Panc1 (cell line): ENCODE measurements at regions not wholly inside any gene's neighbourhood (a gene's known extent, or its start where the extent isn't known, plus 50 kb on each side); places are given as distances from the start of the nearest gene placed in this dataset.

Source experiments
- ATAC-seq: fragments of 200-7000 bp; cut with Tn5 transposase; 2 replicates; pipeline ENCODE4 v1.9.1; 2020; ENCODE audit warnings: mild to moderate bottlenecking, moderate library complexity
- BruUV-seq: library from RNA; stranded (reverse); fragments of 400-500 nt; replicated peaks from 2 replicates; lab custom pipeline; 2021; lab: Mats Ljungman, UMichigan
- CTCF ChIA-PET: fragments of 300-600 bp; sonication (Branson Sonifier 250); formaldehyde crosslinking; loops from one replicate; lab custom pipeline; 2022; ENCODE audit warnings: antibody characterized with exemption; lab: Charles Lee
- POLR2A ChIA-PET: fragments of 300-600 bp; sonication (Branson Sonifier 250); formaldehyde crosslinking; loops from one replicate; lab custom pipeline; 2022; ENCODE audit warnings: antibody characterized with exemption; lab: Charles Lee
- DNase-seq: peaks from one replicate; pipeline ENCODE4 v3.0.0-alpha.2; 2010; ENCODE audit warnings: low read depth, low spot score
- H3K27ac ChIP-seq: 2 replicates; pipeline ENCODE4 v1.5.1; 2011; ENCODE audit warnings: mild to moderate bottlenecking, low read length, inconsistent platforms
- H3K27me3 ChIP-seq: fragments of 200-500 bp; sonication (Bioruptor generic); 2 replicates; pipeline ENCODE4 v1.6.0; 2014; ENCODE audit warnings: low read length, inconsistent platforms; ENCODE audit not compliant: control insufficient read depth, insufficient read depth
- H3K36me3 ChIP-seq: fragments of 200-500 bp; sonication (Bioruptor generic); 2 replicates; pipeline ENCODE4 v1.5.1; 2014; ENCODE audit warnings: inconsistent platforms, mild to moderate bottlenecking, low read length, moderate library complexity; ENCODE audit not compliant: control insufficient read depth, insufficient read depth
- H3K4me1 ChIP-seq: 2 replicates; pipeline ENCODE4 v1.5.1; 2011; ENCODE audit warnings: inconsistent platforms, mild to moderate bottlenecking, low read length, moderate library complexity; ENCODE audit not compliant: control insufficient read depth, insufficient read depth
- H3K4me3 ChIP-seq, 2 experiments: 2 replicates each; pipeline ENCODE4 v1.5.1; 2011 to 2012; ENCODE audit warnings: low read depth in 2 of 2, low read length in 2 of 2, mild to moderate bottlenecking in 2 of 2, inconsistent platforms in 1 of 2, moderate library complexity in 1 of 2
- H3K9me3 ChIP-seq: fragments of 200-500 bp; sonication (Bioruptor generic); 2 replicates; pipeline ENCODE4 v1.5.1; 2014; ENCODE audit warnings: low read depth, mild to moderate bottlenecking, inconsistent platforms, low read length, moderate library complexity; ENCODE audit not compliant: control insufficient read depth, insufficient read depth
- POLR2AphosphoS5 ChIP-seq: IDR thresholded peaks from 2 replicates; pipeline ENCODE4 v1.6.1; 2012; ENCODE audit warnings: mild to moderate bottlenecking, low read depth, low read length, moderate library complexity
- SIN3A ChIP-seq: IDR thresholded peaks from 2 replicates; pipeline ENCODE4 v1.6.1; 2012; ENCODE audit warnings: low read depth, mild to moderate bottlenecking, low read length, moderate library complexity, borderline replicate concordance; ENCODE audit not compliant: insufficient read depth
- TCF7L2 ChIP-seq: IDR thresholded peaks from 2 replicates; pipeline ENCODE4 v1.6.1; 2011; ENCODE audit warnings: mild to moderate bottlenecking, low read depth, low read length, inconsistent platforms
- in situ Hi-C: cut with HindIII; loops from 2 replicates; pipeline ENCODE4 v1.10.0; 2016; ENCODE audit warnings: low sequenced_read_pairs, low pct_unique_long_range_greater_than_20kb
- intact Hi-C: fragments of 100-400 bp; cut with micrococcal nuclease; formaldehyde crosslinking; loops from one replicate; pipeline ENCODE4 v1.10.0; 2022; ENCODE audit not compliant: unreplicated experiment
- TF ChIP-seq, protein P1 (sequence below), 2 experiments: IDR thresholded peaks; 2 replicates each; pipeline ENCODE4 v1.6.1; 2011 to 2012; ENCODE audit warnings: low read depth in 2 of 2, control low read depth in 1 of 2, low read length in 1 of 2, mild to moderate bottlenecking in 1 of 2, moderate library complexity in 1 of 2; ENCODE audit not compliant: insufficient read depth in 1 of 2
- TF ChIP-seq, protein P2 (sequence below): fragments of 450-650 bp; IDR thresholded peaks from 2 replicates; pipeline ENCODE4 v1.5.1; 2017; ENCODE audit warnings: mild to moderate bottlenecking

DNA sequence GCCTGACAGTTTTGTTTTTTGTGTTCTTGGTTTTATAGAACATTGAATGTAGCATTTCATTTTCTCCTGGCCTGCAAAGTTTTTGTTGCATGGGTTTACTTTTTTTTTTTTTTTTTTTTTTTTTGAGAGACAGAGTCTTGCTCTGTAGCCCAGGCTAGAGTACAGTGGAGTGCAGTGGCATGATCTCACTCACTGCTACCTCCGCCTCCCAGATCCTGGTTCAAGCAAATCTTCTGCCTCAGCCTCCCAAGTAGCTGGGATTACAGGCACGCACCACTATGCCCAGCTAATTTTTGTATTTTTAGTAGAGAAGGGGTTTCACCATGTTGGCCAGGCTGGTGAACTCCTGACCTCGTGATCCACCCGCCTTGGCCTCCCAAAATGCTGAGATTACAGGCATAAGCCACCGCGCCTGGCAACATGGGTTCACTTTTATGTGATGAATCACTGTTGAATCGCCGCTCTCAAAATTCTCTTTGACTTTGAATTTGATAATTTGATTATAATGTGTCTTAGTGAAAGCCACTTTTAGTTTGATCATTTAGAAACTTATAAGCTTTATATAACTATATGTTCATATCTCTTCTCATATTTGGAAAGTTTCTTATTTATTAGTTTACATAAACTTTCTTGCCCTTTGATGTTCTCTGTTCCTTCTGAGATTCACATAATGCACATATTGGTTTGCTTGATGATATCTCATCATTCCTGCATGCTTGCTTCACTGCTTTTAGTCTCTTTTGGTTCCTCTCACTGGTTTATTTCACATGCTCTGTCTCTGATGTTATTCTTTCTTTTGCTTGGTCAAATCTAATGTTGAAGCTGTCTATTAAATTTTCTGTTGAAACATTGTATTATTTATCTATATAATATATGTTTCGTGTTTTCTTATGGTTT, 589.0 kb upstream of the CNTN5 start:
- intact Hi-C loops: no loop called here
- Histone ChIP-seq H3K4me1 (no peaks in the 10 kb centered on the region), H3K36me3 (no peaks in the 10 kb centered on the region), H3K9me3 (0 out of 2 replicates have a peak, but pooled peaks cover 4% of the 10 kb centered on the region), H3K27me3 (no peaks in the 10 kb centered on the region), H3K27ac (no peak overlapping the region), H3K4me3 (no peak overlapping the region)
- POLR2A ChIA-PET: no interaction called here
- CTCF ChIA-PET: no interaction called here
- ATAC-seq (no peak), DNase-seq (no peak)
- BruUV-seq: no TSS peak
- in situ Hi-C loops: no loop called here
- no peak for TF ChIP-seq POLR2AphosphoS5
- TF ChIP-seq SIN3A: no peak
- TF ChIP-seq, protein P1, sequence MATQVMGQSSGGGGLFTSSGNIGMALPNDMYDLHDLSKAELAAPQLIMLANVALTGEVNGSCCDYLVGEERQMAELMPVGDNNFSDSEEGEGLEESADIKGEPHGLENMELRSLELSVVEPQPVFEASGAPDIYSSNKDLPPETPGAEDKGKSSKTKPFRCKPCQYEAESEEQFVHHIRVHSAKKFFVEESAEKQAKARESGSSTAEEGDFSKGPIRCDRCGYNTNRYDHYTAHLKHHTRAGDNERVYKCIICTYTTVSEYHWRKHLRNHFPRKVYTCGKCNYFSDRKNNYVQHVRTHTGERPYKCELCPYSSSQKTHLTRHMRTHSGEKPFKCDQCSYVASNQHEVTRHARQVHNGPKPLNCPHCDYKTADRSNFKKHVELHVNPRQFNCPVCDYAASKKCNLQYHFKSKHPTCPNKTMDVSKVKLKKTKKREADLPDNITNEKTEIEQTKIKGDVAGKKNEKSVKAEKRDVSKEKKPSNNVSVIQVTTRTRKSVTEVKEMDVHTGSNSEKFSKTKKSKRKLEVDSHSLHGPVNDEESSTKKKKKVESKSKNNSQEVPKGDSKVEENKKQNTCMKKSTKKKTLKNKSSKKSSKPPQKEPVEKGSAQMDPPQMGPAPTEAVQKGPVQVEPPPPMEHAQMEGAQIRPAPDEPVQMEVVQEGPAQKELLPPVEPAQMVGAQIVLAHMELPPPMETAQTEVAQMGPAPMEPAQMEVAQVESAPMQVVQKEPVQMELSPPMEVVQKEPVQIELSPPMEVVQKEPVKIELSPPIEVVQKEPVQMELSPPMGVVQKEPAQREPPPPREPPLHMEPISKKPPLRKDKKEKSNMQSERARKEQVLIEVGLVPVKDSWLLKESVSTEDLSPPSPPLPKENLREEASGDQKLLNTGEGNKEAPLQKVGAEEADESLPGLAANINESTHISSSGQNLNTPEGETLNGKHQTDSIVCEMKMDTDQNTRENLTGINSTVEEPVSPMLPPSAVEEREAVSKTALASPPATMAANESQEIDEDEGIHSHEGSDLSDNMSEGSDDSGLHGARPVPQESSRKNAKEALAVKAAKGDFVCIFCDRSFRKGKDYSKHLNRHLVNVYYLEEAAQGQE (IDR thresholded peaks at IDR 0.05; ENCODE audit: insufficient read depth in 1 of 2, low read depth in 2 of 2, low read length in 1 of 2): no peak
- TF ChIP-seq, protein P2, sequence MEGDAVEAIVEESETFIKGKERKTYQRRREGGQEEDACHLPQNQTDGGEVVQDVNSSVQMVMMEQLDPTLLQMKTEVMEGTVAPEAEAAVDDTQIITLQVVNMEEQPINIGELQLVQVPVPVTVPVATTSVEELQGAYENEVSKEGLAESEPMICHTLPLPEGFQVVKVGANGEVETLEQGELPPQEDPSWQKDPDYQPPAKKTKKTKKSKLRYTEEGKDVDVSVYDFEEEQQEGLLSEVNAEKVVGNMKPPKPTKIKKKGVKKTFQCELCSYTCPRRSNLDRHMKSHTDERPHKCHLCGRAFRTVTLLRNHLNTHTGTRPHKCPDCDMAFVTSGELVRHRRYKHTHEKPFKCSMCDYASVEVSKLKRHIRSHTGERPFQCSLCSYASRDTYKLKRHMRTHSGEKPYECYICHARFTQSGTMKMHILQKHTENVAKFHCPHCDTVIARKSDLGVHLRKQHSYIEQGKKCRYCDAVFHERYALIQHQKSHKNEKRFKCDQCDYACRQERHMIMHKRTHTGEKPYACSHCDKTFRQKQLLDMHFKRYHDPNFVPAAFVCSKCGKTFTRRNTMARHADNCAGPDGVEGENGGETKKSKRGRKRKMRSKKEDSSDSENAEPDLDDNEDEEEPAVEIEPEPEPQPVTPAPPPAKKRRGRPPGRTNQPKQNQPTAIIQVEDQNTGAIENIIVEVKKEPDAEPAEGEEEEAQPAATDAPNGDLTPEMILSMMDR: no peak
- no peak for TF ChIP-seq TCF7L2

DNA sequence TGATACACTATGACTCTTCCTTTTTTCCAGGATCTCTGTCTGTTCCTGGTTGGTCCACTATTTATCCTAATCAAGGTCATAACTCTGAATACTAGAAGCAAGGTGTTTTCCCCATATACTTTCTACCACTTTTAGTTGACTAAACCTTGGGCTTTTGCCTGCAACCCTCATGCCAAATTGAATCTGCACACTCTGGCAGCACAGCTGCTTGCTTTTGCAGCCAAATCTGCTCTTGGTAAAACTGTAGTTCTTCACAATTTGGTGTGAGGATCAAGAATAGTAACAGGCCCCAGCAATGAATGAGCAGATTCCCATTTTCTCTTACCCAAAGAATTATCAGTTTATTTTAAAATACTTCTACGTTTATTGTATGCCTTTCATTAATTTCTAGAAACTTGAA, 586.5 kb upstream of the CNTN5 start:
- in situ Hi-C loops (no loop called here), intact Hi-C loops (no loop called here)
- Histone ChIP-seq H3K27me3 (no peaks in the 10 kb centered on the region), H3K27ac (no peak overlapping the region), H3K36me3 (no peaks in the 10 kb centered on the region), H3K9me3 (no peaks in the 10 kb centered on the region), H3K4me3 (no peak overlapping the region), H3K4me1 (no peaks in the 10 kb centered on the region)
- CTCF ChIA-PET: no interaction called here
- ATAC-seq: no peak
- TF ChIP-seq SIN3A: no peak
- no peak for TF ChIP-seq TCF7L2
- TF ChIP-seq, protein P1 (IDR thresholded peaks at IDR 0.05; ENCODE audit: insufficient read depth in 1 of 2, low read depth in 2 of 2, low read length in 1 of 2): no peak
- TF ChIP-seq POLR2AphosphoS5: no peak
- TF ChIP-seq, protein P2: no peak
- no peak for DNase-seq
- POLR2A ChIA-PET: no interaction called here
- BruUV-seq: no TSS peak
